ENCODE measurements at regions not wholly inside any gene's neighbourhood (a gene's known extent, or its start where the extent isn't known, plus 50 kb on each side); places are given as distances from the start of the nearest gene placed in this dataset.

DNA sequence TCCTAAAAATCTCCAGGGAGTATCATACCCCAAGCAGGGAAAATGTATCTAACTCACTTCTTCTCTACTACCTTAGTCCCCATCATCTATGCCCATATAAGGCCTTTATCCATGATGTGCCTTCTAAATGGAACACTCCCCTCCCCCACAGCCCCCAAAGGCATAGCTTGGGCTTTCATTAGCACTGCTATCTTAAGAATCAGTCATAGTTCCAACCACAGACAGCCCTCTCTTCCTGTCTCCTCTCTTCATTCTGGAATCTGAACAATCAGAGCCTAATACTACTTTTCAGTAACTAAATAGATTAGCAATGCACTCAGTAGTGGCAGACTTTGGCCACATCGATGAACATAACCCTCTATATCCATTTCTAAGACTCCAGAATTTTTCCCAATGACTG lies 313.2 kb upstream of the DKK2 start:
- TF ChIP-seq, protein P1, sequence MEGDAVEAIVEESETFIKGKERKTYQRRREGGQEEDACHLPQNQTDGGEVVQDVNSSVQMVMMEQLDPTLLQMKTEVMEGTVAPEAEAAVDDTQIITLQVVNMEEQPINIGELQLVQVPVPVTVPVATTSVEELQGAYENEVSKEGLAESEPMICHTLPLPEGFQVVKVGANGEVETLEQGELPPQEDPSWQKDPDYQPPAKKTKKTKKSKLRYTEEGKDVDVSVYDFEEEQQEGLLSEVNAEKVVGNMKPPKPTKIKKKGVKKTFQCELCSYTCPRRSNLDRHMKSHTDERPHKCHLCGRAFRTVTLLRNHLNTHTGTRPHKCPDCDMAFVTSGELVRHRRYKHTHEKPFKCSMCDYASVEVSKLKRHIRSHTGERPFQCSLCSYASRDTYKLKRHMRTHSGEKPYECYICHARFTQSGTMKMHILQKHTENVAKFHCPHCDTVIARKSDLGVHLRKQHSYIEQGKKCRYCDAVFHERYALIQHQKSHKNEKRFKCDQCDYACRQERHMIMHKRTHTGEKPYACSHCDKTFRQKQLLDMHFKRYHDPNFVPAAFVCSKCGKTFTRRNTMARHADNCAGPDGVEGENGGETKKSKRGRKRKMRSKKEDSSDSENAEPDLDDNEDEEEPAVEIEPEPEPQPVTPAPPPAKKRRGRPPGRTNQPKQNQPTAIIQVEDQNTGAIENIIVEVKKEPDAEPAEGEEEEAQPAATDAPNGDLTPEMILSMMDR (IDR thresholded peaks at IDR 0.05): no peak
- no peak for TF ChIP-seq POLR2A (IDR thresholded peaks at IDR 0.05)

Data from prostate gland (tissue), 2 donors.